WERI-Rb-1 (cell line): ENCODE measurements at regions not wholly inside any gene's neighbourhood (a gene's known extent, or its start where the extent isn't known, plus 50 kb on each side); places are given as distances from the start of the nearest gene placed in this dataset.

Experiments
- DNase-seq: peaks from one replicate; pipeline ENCODE4 v3.0.0-alpha.2; 2020
- H3K27ac ChIP-seq: fragments of 250-450 bp; sonication (Bioruptor Pico); 2 replicates; pipeline ENCODE4 v1.5.1; 2020; ENCODE audit warnings: mild to moderate bottlenecking, moderate library complexity
- H3K27me3 ChIP-seq: fragments of 250-450 bp; sonication (Bioruptor Pico); 2 replicates; pipeline ENCODE4 v1.5.1; 2021; ENCODE audit warnings: mild to moderate bottlenecking, low read depth, moderate library complexity; ENCODE audit not compliant: insufficient read depth, severe bottlenecking
- H3K36me3 ChIP-seq: fragments of 250-450 bp; sonication (Bioruptor Pico); 2 replicates; pipeline ENCODE4 v1.5.1; 2020; ENCODE audit warnings: mild to moderate bottlenecking, moderate library complexity
- H3K4me3 ChIP-seq: 2 replicates; pipeline ENCODE4 v1.5.1; 2011; ENCODE audit warnings: low read depth, mild to moderate bottlenecking, control low read depth, low read length
- H3K9me3 ChIP-seq: fragments of 250-450 bp; sonication (Bioruptor Pico); 2 replicates; pipeline ENCODE4 v1.5.1; 2021; ENCODE audit warnings: mild to moderate bottlenecking, moderate library complexity; ENCODE audit not compliant: severe bottlenecking
- CTCF ChIP-seq: IDR thresholded peaks from 2 replicates; pipeline ENCODE4 v1.5.1; 2011; ENCODE audit warnings: low read depth, mild to moderate bottlenecking, control low read depth, inconsistent platforms, low read length

GRCh38 chr10:1977461-1977860 is 240.1 kb upstream of the ADARB2 start:
- no peak overlapping the region for H3K27ac ChIP-seq
- TF ChIP-seq CTCF = no peak
- H3K36me3 ChIP-seq = no peaks in the 10 kb centered on the region
- no peak overlapping the region for H3K4me3 ChIP-seq
- no peaks in the 10 kb centered on the region for H3K9me3 ChIP-seq
- H3K27me3 ChIP-seq = no peaks in the 10 kb centered on the region
- no peak for DNase-seq

DNA sequence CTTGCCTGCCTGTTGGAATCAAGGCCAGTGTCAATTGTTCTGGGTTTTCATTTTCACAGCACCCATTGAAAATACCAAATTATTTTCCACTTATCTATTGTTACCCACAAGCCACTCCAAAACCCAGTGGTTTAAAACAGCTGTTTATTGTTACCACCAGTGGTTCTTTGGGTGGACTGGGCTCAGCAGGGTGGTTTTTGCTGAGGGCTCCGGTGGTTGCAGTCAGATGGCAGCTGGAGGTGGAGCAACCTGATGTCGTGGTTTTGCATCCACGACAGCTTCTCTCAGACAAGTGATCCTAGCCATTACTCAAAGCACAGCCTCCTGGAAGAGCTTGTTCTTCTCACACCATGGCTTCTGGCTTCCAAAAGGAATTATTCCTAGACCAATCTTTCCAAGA is 235.1 kb upstream of the ADARB2 start:
- no peak for TF ChIP-seq CTCF
- no peak overlapping the region for H3K27ac ChIP-seq
- no peaks in the 10 kb centered on the region for H3K27me3 ChIP-seq
- no peak for DNase-seq
- H3K9me3 ChIP-seq = no peaks in the 10 kb centered on the region
- no peaks in the 10 kb centered on the region for H3K36me3 ChIP-seq
- no peak overlapping the region for H3K4me3 ChIP-seq

DNA sequence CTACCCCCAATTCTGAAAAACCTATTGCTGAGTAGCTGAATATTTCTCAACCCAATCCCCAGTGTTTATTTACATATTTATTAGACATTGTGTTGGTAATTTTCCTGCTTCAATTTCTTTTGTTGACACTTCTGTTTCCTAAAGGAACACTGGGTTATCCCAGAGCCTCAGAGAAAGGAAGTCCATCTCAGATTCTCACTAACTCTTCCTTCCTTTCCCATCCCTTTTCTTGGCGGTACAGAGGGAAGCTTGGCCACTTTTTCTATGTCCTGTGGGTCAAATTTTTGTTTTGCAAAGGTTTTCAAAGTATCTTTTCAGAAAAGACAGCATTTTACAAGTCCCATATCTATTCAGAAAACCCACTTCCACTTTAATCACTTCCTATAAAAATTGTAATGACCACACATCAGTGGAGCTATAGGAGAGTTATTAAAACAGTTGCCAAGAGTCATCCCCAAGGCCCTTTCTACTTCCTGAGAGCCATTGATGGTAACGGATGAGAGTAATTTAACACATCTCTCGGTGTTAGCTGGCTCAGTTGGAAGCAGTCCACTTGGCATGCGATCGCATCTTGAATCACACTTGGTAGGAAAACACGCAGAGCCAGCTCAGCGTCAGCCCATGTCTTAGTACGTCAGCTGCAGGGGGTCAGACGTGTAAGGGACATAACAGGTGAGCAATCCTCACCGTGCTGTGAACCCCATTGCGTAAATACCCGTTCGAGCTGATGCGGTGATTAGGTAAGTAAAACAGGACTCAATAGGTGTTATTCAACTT is 231.1 kb upstream of the ADARB2 start:
- TF ChIP-seq CTCF = no peak
- DNase-seq = no peak
- Histone ChIP-seq H3K27me3 (no peaks in the 10 kb centered on the region), H3K4me3 (no peak overlapping the region), H3K9me3 (no peaks in the 10 kb centered on the region), H3K36me3 (no peaks in the 10 kb centered on the region), H3K27ac (no peak overlapping the region)

GRCh38 chr10:1966712-1967376 is 229.5 kb upstream of the ADARB2 start:
- Histone ChIP-seq H3K36me3 (no peaks in the 10 kb centered on the region), H3K27me3 (no peaks in the 10 kb centered on the region), H3K9me3 (no peaks in the 10 kb centered on the region), H3K27ac (no peak overlapping the region), H3K4me3 (no peak overlapping the region)
- peak; percentile 30 for DNase-seq
- TF ChIP-seq CTCF = no peak

DNA sequence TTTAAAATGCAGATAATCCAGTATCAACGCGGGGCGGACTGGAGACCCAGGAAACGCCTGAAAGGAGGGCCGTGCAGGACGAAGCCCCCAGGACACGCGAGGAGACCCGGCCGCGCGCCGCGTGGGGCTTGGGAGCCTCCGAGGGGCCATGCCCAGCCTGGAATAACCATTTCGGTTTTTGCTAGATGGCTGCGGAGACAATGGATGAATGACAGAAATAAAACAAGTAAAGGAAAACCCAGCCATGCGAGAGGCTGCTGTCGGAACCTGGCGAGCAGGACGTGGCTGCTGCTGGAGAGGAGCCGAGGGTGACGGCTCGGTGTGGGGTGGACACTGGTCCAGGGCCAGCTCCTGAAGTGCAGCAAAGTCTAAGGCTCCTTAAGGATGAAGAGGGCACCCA is 227.2 kb upstream of the ADARB2 start:
- no peak overlapping the region for H3K4me3 ChIP-seq
- DNase-seq = no peak
- no peak for TF ChIP-seq CTCF

More for the DNA sequence above, 227.2 kb upstream of the ADARB2 start:
- Histone ChIP-seq H3K9me3 (no peaks in the 10 kb centered on the region), H3K27ac (no peak overlapping the region), H3K36me3 (no peaks in the 10 kb centered on the region), H3K27me3 (no peaks in the 10 kb centered on the region)
